NOMO-1 treated with DMSO at 0.1 percent for 48 hours (cell line): ENCODE measurements at regions not wholly inside any gene's neighbourhood (a gene's known extent, or its start where the extent isn't known, plus 50 kb on each side); places are given as distances from the start of the nearest gene placed in this dataset.

Experiments used
- DNase-seq: peaks from one replicate; lab custom pipeline; 2025; ENCODE audit not compliant: unreplicated experiment; lab: John Stamatoyannopoulos, UW

DNA sequence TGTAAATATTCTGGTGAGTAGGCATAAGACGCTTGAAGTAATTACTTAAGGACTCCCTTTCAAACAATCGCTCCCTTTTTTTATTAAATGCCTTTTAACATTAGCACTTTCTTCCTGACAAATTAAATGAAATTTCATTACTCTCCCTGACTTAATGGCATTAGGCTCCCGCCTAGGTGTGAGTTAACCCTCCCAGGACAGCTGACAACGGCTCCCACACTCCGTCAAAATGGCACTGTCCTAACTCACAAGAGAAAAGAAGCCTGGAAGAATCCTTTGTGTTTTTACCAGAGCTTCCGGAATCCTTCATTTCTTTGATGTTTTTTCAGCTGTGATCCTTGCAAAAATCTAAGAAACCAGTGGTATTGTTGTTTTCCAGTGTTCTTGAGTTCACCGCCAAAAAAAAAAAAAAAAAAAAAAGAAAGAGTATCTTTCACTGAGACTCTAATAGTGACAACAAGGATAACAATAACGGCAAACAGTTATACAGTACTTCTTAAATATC is 861.0 kb upstream of the NR2F2 start:
- DNase-seq = no peak

- no peak for DNase-seq
Observed at GRCh38 chr15:95470529-95470928, 860.0 kb upstream of the NR2F2 start.

DNA sequence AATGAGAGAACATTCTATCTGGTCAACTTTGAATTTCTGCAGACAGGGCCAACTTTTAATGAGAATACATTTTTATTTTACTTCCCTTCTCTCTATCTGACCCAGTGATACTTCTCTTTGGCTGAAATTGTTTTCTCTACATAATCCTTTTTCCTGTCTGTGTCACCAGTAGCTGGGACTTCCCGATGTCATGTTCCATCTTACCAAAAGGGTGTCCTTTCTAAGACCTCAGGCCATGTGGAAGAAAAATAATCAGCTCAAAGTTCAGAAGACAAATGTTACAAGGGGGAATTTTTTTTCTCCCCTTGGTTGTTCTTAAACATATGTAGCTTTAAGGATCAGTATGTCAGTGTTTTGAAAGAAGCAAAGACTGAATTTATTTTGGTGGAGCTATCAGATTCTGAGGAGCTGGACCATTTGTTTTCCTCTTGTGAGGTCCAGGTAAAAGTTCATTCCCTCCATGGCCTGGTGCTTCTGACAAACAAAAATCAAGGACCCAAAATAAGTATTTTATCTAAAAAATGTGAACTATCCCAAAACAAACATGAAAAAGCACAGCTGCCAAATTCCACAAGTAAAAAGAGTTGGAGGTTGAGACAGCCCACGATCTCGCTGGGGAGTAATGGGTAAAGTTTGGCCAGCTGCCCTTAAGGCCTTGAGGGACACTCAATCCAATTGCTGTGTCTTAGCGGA is 859.4 kb upstream of the NR2F2 start:
- no peak for DNase-seq

DNA sequence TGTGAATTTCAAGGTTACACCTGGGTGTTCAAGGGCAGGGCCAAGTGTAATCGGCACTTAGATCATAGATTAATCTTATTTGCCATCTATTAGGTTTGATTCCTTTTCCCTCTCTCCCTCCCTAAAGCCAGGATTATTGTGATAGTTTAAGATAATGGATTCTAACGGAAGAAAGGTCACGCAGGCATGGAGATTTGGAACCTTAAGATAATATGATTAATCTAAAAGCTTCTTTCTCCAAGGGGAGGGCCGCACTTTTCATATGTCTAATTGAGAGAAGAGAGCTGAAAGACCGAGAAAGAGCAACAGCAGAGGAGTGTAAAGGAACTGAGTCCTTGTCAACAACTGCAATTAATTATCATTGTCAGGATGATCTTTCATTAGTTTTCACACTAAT is 858.8 kb upstream of the NR2F2 start:
- no peak for DNase-seq

DNA sequence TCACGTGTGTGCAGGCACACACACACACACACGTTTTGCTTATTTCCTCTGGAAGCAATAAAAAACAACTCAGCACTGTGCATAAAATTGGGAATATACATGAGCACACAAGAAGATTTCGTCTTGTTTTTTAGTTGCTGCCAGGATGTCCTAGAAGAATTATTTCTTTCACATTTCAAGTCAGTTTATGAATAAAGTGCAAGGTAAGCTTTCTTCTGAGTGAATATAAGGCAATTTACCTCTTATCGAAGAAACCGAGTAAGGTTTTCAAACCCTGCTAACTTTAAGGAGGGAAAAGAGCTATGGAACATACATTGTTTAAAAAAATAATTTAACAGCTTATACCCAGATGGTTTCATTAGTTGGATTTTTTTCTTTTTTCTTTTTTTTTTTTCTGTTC is 855.4 kb upstream of the NR2F2 start:
- DNase-seq = no peak

DNA sequence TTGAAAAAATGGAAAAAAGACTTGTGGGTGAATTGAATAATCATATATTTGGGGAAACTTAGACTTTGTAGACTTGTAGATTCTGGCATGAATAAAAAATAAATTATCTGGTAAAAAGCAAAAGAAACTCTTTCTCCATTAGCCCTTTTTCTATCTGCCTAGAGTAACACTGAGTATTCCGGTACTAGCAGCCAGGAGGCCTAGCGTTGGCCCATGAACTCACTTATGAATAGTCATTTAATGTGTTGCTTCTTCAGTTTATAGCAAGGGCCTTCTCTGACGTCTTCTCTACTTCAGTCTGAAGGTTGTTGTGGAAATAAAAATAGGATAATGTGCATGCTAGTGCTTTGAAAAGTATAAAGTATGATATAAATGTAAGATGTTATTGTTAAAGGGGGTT is 851.2 kb upstream of the NR2F2 start:
- DNase-seq = no peak

- DNase-seq = no peak
Observed at GRCh38 chr15:95485367-95485766, 845.1 kb upstream of the NR2F2 start.

DNA sequence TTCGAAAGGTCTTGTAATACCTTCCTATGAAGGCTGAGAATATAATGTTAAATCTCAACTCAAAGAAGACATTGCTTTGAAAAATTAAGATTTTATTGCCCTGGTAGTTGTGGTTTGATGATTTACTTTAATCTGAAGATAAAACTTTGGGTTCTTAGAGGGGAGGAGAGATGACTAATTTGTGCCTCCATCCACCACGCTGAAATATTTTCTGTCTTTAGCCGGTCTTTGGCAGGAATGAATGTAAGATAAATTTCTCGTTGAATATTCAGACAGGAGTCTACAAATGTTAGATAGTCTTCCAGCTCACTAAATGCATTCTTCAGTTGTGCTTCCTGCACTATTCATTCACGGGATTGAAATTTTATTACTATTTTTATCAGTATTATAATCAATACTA is 844.3 kb upstream of the NR2F2 start:
- no peak for DNase-seq

GRCh38 chr15:95489103-95489502 is 841.4 kb upstream of the NR2F2 start:
- no peak for DNase-seq

DNA sequence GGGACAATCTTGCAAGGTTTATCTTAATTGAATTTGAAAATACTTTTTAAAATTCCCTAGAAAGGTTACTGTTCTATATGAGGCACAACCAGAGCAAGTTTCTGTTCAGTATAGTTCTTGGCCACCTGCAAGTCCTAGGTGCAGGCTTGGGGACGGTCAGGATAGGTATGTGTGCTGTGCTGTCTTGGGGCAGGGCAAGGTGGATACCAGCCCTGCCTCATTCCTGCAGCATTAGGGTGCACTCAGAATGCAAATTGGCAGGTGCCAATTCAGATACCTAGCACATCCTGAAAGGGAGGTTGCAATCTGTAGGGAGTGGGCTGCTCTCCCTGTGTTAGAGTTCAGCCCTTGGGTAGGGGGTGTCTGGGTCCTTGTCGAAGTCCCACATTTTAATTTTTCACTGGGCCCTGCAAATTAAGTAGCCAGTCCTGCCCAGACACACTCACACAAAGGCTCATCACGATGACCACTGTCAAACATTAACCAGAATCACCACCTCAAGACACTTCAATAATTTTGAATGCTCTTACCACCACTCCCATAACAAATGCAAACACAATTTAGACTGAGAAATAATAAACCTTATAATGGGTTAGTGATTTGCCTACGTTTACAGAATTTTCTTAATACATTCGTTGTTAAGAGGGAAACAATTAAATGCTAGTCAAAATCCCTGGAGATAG is 838.0 kb upstream of the NR2F2 start:
- DNase-seq = no peak

- DNase-seq = no peak
Observed at GRCh38 chr15:95494971-95495541, 835.4 kb upstream of the NR2F2 start.

DNA sequence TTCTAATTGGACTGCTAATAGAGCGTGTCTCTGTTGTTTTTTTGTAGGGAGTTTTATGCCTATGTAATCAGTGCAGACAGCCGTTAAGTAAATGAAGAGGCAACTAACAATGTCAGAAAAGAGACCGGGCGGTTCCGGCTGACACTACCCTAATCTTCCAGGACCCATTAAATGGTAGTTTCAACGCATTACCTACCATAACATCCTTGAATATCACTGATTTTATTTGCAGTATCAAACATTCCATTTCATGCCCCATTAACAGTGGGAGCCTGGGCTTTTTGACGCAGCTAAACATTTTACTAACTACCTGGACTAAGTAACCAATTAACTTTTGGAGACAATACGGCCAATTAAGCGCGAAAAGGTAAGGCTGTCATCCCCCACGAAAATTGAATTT is 832.9 kb upstream of the NR2F2 start:
- DNase-seq = no peak

DNA sequence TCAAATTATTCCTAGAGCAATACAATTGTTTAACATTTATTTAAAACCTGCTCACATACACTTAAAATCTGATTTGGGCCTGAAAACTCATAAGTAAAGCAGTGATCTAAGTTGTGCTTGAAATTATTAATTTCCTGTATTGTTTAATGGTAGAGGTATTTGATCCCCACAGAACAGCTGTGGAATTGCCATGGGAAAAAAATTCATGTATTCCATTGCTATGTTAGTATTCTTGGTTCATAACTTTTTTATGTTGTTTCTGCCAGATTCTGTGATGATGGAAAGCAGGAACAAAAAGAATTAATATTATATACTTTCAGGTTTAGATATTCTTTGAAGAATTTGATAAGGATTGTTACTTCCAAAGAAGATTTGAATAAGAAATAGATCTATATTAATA is 831.5 kb upstream of the NR2F2 start:
- DNase-seq = no peak

DNA sequence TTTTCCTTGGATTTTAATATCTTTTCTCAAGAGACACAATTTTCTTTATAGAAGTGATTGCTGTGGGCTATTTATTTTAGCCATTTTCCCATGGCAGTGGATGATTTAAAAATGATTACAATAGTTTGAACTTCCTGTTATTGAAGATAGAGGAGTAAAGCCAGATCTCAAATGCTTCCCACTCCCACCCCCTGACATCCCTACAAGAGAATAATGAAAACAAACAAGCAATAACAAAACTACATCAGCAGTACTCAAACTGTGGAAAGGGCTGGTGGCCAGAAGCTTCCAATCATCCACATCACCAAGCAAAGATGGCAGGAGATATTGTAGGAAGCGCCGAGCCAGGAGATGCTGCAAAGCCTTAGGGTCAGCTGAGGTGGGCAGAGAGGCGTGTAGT is 831.1 kb upstream of the NR2F2 start:
- no peak for DNase-seq

DNA sequence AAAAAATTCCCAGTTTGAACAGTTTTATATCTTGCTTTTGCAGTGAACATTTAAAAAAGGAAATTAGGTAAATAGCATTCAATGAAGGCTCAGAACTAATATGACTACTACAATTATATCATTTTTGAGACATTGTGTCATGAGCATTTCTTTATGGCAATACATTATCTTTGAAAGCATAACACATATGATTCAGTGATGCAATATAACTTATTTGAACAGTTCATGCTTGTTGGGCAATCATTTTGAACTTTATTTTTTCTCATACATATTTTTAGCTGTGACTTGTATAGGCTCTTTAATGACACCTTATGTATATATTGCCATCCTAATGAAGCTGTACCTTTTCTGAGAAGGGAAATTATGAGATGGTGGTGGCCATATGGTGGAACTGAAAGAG is 828.6 kb upstream of the NR2F2 start:
- DNase-seq = no peak

DNA sequence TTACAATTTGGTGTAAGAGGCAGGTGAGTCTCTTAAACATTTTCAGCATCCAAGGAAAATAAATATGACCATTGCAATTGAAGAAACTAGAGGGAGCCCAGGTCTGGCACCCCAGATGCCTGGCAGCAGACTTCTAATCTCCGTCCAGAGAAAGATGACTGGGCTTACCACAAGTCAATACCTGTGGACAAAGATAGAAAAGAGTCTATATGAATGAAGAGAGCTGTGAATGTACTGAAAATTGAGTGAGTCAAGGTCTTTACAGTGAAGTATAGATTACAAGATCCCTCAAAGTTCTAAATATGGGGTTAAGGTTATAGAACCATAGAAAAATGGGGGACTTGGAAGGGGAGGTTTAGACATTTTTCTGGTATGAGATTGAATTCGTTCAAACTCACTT is 827.4 kb upstream of the NR2F2 start:
- no peak for DNase-seq

DNA sequence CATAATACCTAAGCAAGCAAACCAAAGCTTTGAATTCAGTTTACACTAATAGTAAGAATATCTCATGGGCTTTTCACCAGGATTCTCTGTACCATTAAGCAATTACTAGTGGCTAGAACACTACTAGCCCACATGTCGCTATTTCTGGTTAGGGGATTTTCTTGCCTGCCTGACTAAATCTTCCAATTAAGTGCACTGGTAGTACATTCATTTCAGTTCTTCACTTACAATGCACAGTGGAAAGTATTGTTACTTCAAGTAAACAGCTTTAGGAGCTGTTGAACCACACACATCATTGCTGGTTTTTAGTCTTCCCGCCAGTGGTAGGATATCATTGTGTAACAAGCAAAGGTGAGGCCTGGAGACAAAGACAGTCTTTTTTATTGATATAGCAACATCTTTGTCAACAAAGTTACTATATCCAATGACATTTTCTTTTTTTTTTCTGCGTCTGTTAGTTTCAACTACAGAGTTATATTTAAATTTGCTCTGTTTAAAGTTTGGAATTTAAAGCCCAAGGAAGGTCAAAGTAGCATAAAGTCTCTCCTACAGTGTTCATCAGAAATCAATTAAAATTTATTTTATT is 826.8 kb upstream of the NR2F2 start:
- DNase-seq = no peak

- no peak for DNase-seq
Observed at GRCh38 chr15:95511671-95512070, 818.8 kb upstream of the NR2F2 start.

GRCh38 chr15:95512906-95513305 is 817.6 kb upstream of the NR2F2 start:
- no peak for DNase-seq

DNA sequence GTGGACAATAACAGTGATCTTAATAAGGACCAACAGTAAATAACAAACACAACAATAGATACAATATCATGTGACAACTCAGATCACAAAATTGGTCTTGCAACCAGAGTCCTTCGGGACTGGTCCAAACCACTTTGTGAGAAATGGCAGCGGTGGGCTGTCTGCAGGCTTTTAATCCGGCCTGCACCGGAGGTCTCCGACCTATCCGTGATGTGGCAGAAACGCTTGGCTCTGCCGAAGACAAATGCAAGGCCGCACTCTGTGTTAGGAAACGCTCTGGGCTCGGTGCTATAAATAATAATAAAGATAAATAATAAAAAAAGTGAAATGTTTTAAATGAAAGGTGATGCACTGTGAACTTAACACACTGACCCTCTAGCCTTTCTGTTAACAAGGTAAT is 810.6 kb upstream of the NR2F2 start:
- no peak for DNase-seq

GRCh38 chr15:95520511-95520910 is 810.0 kb upstream of the NR2F2 start:
- peak; percentile 3 for DNase-seq

- DNase-seq = no peak
Observed at GRCh38 chr15:95520922-95521321, 809.6 kb upstream of the NR2F2 start.
